ENCODE measurements at regions not wholly inside any gene's neighbourhood (a gene's known extent, or its start where the extent isn't known, plus 50 kb on each side); places are given as distances from the start of the nearest gene placed in this dataset.

DNA sequence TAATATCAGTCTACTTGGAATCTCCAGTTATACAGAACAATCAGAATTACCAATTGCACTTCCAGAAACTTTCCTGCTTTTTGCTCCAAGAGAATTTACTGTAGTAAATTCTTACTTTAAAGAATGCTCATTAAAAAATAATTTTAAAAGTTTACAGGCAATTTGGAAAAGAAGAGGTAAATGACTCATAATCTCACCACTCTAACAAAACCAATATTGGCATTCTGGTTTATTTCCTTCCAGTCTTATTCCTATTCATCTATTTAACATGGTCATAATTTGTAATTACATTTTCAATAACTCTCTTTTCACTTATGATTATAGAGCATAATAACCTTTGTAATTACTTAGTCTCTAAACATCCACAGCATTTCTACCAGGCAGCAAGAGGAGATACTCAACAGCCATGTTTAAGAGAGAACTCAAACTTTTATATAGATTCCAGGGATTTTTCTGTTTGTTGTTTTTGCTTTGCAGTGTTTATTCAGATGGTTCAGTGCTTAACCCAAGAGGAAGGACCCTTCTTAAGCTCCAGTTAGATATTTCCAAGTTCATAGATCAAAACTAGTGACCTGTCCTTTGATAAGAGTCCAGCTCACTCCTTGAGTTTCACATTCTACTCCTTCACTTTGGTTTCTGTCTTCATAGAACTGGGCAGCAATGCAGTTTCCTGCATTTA, 464.7 kb downstream of the TXNL1 start:
- DNase-seq (ENCODE audit: low read depth in 2 of 2): no peak

DNA sequence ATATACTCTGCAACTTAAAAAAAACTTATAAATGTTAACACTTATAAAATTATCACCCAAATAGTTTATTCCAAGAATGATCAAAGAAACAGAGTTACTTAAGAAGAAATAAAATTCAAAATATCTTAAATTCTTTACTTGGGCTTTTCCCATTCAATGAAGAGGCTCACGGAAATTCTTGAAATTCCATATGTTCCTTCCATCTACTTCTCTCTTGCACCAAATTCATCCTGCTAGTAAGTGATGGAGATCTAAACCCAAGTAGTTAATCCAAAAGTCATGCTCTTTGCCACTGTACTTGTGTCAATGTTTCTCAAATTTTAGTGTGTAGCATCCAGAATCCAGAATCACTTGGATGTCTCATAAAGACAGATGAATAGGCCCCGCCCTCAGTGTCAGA, 465.9 kb downstream of the TXNL1 start:
- no peak for DNase-seq (ENCODE audit: low read depth in 2 of 2)

DNA sequence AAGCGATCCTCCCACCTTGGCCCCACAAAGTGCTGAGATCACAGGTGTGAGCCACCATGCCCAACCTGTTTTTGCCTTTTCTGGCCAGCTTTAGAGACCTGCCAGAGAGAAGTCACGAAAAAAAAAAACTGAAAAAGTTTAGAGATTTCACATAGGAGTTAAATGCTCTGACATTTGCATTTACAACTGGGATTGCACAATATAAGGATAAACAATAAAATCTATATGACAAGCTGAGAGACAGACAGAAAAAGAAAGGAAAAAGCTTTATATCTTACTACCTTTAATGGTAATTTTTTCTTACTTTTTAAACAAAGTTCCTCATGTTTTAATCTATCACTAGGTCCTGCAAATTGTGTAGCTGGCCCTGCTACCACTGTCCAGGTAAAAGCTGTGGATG, 466.5 kb downstream of the TXNL1 start:
- DNase-seq (ENCODE audit: low read depth in 2 of 2): no peak

DNA sequence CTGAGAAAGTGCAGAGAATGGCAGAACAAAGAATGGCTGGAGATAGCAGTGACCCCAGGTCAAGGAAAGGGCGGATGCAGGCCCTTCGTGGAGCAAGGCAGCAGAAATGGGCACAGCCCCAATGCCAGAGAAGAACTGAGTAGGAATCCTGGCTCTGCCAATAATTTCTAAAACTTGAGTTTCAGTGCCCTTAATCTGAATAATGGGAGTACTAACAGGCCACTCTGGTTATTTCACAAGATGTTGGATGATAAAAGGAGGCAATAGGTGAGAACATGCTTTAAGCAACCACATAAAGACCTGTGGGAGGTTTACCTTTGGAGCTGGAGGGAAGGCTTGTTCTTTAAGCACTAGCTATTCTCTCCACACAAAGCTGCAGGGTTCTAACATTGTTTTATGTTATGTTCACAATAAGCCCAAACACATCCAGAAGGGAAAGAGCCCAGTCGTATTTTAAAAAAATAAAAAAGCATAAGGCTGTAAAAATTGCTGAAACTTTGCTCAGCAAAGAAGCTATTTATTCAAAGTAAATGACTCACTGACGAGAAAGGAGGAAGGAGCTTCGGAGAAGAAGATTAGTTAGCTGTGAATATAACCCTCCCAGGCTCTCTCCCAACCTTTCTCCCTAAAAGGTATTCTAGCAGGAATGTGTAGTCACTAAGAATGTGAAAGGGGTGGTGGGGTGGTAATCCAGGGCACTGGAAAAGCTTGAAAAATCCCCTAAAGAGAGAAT, 470.2 kb downstream of the TXNL1 start:
- no peak for DNase-seq (ENCODE audit: low read depth in 2 of 2)

DNA sequence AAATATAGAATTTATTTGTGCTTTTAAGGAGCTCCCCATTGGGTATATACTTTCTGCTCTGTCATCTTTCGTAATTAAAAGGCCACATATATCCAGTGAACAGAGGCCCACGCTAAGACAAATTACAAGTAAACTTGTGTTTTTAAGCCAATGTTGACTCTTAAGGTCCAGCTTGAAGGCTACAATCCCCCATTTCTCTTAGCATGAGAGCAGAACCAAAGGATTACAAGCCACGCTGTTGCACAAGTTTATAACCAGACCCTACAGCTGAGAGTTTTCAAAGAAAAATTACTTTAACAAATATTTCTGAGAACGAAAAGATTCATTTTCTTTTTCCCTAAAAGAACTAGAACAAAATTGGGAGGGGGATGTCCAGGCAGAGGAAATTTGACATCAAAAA, 471.0 kb downstream of the TXNL1 start:
- no peak for DNase-seq (ENCODE audit: low read depth in 2 of 2)

DNA sequence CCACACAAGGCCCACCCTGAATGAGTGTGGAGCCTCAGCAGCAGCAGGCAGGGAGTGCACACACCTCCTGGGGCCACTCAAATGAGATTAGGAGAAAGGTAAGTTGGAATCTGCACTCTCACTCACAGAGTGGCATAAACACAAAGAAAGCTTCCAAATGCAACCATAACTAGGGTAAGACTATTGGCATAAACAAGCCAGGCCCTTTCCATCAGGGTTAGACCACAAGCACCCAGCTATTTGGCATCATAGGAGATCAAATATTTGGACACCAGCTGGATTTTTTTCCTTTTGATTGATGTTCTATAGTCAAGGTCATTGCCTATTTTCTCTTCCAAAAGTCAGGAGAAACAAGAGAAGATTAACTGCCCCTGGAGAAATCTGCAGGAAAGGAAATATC, 471.5 kb downstream of the TXNL1 start:
- DNase-seq (ENCODE audit: low read depth in 2 of 2): no peak

DNA sequence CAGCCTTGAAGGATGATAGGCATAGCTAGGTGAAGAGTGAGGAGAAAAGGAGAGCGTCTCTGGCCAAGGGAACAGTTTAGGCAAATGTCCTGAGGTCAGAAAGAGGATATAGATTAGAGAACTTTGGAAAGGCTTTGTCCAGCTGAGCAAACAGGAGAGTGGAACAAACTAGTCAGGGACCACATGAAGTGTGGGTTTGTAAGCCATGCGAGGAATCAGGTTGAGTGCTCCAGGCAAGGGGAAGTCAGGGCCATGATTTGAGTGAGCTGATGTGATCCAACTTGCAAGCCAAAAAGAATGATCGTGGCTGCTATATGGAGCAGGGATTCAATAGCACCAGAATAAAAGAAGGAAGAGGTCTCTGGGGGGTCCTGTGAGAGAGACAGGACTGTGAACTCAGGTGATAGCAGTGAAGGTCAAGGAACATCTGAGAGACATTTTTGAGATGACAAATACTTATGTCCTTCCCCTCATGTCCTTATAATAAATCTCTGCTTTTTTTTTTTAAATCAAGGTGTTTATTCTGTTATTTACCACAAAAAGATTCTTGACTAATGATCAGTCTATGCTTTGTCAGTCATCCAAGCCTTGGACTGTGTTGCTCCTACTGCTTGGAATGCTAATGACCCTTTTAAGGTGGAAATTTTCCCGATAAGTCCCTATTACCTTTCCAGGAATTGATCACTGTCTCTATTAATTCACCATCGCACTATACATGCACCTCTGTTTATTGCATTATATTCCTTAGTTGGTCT, 472.6 kb downstream of the TXNL1 start:
- DNase-seq (ENCODE audit: low read depth in 2 of 2): no peak

DNA sequence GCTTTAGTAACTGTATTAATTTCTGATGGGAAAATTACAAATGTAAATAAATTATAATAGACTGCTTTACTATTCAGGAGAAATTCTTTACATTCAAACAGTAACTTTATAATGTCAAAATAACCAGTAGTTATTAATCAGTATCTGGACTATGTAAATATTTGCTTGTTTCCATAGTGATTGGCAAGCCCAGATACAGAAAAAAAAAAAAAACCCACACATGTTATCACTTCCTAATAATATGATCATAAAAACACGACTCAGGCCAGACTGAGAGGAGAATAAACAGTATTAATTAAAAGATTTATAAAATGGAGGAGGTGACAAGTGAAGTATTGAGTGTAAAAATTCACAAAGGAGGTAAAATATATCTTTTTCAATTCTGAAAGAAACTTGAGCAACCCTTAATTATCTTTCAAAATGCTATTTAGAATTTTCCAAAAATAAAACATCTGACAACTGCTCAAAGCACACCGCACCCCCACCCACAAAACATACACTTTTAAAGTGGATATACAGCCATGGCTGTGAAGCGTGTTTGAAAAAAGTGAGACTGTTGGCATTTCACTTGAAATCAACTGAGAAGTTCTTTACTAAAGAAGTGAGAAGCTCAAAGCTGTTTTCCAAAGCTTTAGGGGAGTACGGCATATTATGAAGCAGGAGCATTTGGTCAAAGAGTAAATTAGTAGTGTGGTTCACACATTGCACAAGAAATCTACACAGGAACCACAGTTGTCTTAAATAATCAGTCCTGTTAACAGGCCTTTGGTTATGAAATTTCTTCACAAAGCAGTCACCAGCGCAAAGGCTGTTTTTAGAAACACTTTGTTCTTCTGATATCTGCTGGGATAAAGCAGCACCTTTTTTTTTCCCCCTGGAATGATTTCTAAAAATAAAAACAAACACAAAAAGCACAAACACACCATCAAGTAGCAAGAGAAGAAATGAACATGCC, 475.8 kb downstream of the TXNL1 start:
- peak in 1 of 2 donors; percentile 38 for DNase-seq (ENCODE audit: low read depth in 2 of 2)

DNA sequence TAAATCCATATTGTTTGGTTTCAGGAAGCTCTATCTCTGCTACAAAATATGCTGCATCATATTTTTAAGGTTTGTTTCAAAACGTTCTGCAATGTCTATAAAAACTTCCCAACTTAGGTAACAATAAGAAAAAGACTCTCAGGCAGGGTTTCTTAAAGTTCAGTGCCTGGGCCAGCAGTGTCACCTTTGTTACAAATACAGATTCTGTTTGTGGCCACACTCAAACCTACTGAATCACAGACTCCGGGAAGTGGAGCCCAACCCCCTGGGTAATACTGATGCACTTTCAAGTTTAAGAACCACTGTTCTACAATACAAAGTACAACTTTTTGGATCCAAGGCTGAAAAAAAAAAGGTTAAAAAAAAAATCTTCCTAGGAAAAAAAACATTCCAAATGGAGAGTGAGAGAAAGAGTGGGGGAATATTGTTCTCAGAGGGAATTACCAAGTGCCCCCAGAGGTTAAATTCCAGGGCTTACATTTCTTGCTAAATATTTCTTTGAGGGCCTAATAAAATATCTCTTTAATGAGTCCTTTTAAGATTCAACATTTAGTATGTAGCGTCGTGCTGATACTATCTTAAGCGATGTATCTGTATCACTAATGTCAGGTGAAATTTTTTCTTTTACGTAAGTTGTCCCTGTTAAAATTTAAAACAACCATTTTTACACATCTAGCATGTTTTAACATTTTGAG, 476.7 kb downstream of the TXNL1 start:
- no peak for DNase-seq (ENCODE audit: low read depth in 2 of 2)

DNA sequence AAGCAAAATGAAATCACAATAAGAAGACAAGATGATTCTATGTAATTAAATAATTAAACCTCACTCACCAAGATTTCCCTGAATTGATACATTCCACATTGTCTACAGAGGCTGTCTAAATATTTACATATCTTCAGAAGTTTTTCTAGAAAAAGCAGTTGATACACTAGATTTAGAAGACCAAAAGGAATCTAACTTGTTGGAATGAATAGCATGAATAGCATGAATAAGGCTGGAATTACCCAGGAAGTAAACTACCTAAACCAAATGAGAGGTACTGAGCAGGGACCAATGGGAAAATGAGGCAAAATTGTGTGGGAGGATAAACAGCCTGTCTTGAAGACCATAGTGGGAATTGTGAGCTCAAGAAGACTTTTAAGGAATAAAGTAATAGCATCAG, 479.7 kb downstream of the TXNL1 start:
- no peak for DNase-seq (ENCODE audit: low read depth in 2 of 2)

DNA sequence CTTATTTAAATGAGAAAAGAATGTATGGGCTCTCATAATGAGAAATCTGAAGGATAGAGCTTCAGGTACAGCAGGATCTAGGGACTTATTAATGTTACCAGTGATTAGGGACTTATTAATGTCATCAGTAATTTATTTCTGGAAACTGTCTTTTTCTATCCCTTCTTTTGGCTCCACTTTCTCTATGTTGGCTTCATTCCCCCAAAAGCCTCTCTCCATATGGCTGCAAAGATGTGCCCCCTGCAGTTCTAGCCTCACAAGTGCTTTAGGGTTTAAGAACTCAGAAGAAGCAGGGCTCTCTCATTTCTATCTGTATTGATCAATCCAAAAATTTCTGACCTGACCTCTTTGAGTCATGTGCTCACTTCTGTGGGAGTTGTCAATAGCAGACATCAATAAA, 480.9 kb downstream of the TXNL1 start:
- DNase-seq (ENCODE audit: low read depth in 2 of 2): no peak

DNA sequence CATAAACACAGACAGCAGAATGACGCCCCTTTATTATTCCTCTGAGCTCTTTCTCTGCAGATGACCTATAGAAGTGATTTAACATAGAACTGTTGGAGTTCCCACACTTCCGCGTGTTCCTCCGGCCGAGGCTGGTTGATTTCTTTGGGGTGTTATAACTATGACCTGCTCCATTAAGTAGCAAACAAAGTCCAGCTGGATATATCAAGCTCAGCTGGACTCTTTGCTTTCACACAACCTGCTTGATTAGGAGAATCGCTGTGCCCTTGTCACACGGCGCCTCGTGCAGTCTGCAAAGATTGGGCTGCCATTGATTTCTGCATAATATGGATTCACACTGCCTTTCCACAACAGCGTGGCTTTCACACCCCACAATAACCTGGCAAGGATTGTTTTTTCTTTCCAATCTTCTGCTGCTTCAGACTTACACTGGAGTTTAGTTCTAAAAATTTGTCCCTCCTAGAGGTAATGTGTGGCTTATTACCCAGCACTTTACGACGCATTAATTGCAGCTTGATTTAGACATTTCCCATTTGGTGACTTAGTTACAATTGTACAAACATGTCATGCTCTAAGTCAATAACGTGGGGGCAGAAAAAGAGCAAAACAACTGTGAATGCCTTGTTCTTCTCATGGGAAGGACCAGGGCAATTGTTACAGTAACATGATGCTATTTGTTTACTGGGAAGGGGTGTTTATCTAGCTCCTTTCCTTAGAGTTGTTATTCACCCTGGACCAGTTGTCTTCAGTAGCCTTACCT, 485.7 kb downstream of the TXNL1 start:
- DNase-seq (ENCODE audit: low read depth in 2 of 2): no peak

DNA sequence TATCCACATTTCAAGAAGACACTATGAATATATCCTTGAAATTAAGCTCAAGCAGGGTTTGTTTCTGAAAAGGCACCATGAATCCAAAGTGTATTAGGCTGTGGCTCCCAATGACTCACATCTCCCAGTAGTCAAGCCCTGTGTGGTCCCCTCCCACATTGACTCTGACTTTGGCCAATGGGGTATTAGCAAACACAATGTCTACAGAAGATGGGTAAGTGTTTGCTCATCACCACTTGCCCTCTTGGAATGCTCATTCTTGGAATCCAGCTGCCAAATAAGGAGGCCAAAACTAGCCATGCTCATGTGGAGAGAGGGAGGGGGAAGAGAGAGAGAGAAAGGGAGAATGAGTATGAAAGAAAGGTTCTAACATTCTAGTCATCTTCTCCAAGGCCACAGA, 490.0 kb downstream of the TXNL1 start:
- no peak for DNase-seq (ENCODE audit: low read depth in 2 of 2)

DNA sequence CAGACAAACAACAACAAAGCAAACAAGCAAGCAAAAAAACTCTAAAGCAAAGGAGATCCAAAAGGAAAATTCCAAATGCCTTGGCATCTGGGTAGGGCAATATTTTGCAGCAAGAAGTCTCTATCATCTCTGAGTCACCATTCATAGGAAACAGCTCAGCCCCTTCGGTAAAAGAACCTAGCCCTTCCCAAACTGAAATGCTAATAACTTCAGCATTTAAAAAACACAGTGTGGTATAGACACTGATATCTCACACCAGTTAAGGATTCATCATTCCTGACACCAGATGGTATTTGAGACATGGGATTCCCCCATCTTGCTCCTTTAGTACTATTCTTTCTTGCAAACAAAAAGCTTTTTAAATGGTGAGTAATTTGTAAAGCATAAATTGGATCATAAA, 491.8 kb downstream of the TXNL1 start:
- DNase-seq (ENCODE audit: low read depth in 2 of 2): no peak

DNA sequence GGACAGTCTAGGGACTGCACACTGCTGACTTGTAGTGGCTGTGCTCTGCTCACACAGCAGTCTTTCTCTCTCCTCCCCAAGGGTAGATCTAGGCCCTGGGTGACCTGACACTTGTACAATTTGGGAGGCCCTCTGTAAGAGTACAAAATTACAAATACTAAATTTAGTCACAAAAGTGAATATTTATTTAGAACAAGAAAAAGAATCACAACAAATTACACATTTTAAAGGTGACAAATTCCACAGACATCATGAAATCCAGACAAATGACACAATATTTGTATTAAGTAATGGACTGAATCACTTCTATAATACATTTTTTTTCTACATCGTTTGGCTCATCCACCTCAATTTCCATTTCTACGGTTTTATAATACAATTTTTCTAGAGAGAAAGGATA, 496.4 kb downstream of the TXNL1 start:
- no peak for DNase-seq (ENCODE audit: low read depth in 2 of 2)

DNA sequence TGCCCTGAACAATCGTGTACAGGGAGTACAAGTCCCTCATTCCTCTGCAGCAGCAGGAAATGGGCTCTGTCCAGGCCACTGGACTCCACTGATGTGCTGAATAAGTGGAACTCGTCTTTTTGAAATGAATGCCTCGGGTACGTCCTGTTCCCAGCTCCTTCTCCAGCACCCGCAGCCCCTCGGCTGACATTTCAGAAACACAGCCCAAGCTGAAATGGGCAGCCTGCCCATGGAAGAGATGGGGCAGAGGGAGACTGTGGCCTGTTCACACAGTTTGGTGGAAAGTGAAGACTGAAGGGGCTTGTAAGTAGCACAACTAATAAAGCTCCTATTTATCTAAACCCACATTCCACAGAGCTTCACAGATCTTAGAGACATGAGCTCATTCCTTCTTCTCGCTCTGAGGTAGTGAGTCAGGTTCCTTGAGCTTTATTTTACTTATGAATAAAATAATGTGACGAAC, 498.6 kb downstream of the TXNL1 start:
- no peak for DNase-seq (ENCODE audit: low read depth in 2 of 2)

DNA sequence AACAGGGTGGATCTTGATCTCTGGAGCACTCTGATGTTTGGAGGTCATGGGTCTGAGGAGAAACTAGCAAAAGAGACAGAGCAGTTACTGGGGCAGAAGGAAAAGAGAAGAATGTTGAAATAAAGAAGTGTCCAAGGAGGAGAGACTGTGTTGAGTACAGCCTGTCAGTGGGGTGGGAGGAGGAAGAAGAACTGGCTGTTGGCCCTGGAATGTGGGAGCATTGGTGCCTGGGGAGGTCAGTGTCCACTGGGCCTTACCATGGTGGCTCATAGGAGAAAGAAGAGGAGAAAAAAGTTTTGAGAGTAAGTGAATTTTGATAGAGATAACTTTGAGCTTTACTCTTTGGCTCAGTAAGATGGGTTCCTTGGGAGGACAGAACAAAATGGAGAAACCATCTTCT, 499.0 kb downstream of the TXNL1 start:
- no peak for DNase-seq (ENCODE audit: low read depth in 2 of 2)

DNA sequence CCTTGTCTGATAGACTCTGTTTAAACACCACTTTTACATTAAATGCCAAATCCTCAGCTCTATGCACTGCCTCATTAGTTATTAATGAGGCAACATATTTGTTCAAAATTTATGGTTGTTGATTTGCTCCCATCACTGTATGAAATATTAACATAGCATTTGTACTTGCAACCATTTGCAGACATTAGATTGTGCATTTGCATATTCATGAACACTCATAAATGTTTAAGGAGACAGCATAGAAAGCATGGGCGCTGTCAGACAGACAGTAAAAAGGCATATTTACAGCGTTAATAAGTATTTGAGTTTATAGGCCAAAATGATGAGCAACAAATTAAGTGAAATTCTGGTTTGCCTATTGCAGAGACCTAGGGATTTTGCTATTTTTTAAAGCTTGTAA, 502.3 kb downstream of the TXNL1 start:
- no peak for DNase-seq (ENCODE audit: low read depth in 2 of 2)

DNA sequence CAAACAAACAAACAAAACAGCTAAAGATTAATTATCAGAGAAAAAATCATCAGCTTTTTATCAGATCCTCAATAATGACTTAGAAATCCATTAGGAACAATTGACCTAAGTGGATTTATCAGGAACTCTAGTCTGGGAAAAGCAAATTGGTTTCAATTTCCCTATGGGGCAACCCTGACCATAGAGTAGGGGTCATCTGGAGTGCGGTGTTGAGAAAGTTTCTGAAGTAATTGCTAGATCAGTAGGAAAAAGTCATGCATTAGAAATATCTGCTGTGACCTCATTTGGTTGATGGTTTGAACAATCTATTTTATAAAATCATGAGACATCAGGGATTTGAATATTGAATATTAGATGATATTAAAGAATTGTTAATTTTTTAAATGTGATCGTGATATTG, 507.9 kb downstream of the TXNL1 start:
- DNase-seq (ENCODE audit: low read depth in 2 of 2): no peak

DNA sequence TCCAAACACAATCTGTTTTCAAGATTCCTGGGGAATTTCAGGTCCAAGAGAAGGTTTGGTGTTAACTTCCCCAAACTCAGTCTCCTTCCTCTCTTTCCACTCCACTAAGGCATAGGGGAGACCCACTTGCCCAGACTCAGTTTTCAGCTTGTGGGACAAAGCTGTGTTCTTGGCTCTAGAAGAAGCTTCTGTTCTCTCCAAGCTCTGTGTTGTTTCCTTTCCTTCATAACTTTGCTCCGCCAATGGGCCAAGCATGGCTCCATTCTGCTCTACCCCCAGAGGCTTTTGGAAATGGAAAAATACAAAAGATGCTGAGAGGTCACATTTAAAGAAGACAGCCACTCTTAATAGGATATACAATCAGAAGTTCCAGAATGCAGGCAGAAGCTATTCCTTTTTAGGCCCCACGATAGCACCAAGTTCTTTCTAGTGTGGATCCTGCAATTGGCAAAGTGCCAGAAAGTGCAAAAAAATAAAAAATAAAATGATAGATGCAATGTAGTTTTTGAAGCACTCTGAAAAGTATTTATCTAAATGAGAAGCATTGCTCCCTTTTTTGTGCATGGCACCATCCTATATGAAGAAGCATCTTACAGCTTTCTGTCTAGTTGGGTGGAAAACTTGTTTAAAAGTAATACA, 510.1 kb downstream of the TXNL1 start:
- no peak for DNase-seq (ENCODE audit: low read depth in 2 of 2)

Data from lung microvascular endothelial cell (primary cell).